ENCODE measurements at regions not wholly inside any gene's neighbourhood (a gene's known extent, or its start where the extent isn't known, plus 50 kb on each side); places are given as distances from the start of the nearest gene placed in this dataset.

- no peak overlapping the region for H3K4me3 ChIP-seq (ENCODE audit: low read depth, low read length)
- no peak for TF ChIP-seq CTCF (IDR thresholded peaks at IDR 0.05; ENCODE audit: insufficient read depth, low read depth, low read length, missing control alignments)
- DNase-seq (ENCODE audit: low read depth): no peak
Observed at GRCh38 chr1:87179851-87180519, 148.7 kb upstream of the LMO4 start.

GRCh38 chr1:87180682-87181081 lies 148.0 kb upstream of the LMO4 start:
- no peak overlapping the region for H3K4me3 ChIP-seq (ENCODE audit: low read depth, low read length)
- DNase-seq (ENCODE audit: low read depth): no peak
- TF ChIP-seq CTCF (IDR thresholded peaks at IDR 0.05; ENCODE audit: insufficient read depth, low read depth, low read length, missing control alignments): no peak

GRCh38 chr1:87182611-87183010 lies 146.1 kb upstream of the LMO4 start:
- no peak for DNase-seq (ENCODE audit: low read depth)
- H3K4me3 ChIP-seq (ENCODE audit: low read depth, low read length): no peak overlapping the region
- no peak for TF ChIP-seq CTCF (IDR thresholded peaks at IDR 0.05; ENCODE audit: insufficient read depth, low read depth, low read length, missing control alignments)

- no peak overlapping the region for H3K4me3 ChIP-seq (ENCODE audit: low read depth, low read length)
- DNase-seq (ENCODE audit: low read depth): no peak
- no peak for TF ChIP-seq CTCF (IDR thresholded peaks at IDR 0.05; ENCODE audit: insufficient read depth, low read depth, low read length, missing control alignments)
Observed at GRCh38 chr1:87185077-87185476, 143.6 kb upstream of the LMO4 start.

- no peak for DNase-seq (ENCODE audit: low read depth)
- no peak overlapping the region for H3K4me3 ChIP-seq (ENCODE audit: low read depth, low read length)
- no peak for TF ChIP-seq CTCF (IDR thresholded peaks at IDR 0.05; ENCODE audit: insufficient read depth, low read depth, low read length, missing control alignments)
Observed at GRCh38 chr1:87186346-87186745, 142.3 kb upstream of the LMO4 start.

GRCh38 chr1:87188640-87189039 lies 140.0 kb upstream of the LMO4 start:
- no peak for DNase-seq (ENCODE audit: low read depth)
- no peak overlapping the region for H3K4me3 ChIP-seq (ENCODE audit: low read depth, low read length)
- TF ChIP-seq CTCF (IDR thresholded peaks at IDR 0.05; ENCODE audit: insufficient read depth, low read depth, low read length, missing control alignments): no peak

- no peak for DNase-seq (ENCODE audit: low read depth)
- no peak for TF ChIP-seq CTCF (IDR thresholded peaks at IDR 0.05; ENCODE audit: insufficient read depth, low read depth, low read length, missing control alignments)
- H3K4me3 ChIP-seq (ENCODE audit: low read depth, low read length): no peak overlapping the region
Observed at GRCh38 chr1:87190402-87190801, 138.3 kb upstream of the LMO4 start.

All from GM12865 (cell line).